ENCODE measurements at regions not wholly inside any gene's neighbourhood (a gene's known extent, or its start where the extent isn't known, plus 50 kb on each side); places are given as distances from the start of the nearest gene placed in this dataset.

GRCh38 chr5:100668511-100668910 is 133.3 kb downstream of the FAM174A start:
- TF ChIP-seq CTCF (conservative IDR thresholded peaks at IDR 0.05; ENCODE audit: low read depth in 2 of 2) (no peak), REST (IDR thresholded peaks at IDR 0.05; ENCODE audit: unreplicated experiment) (no peak), POLR2AphosphoS5 (IDR thresholded peaks at IDR 0.05; ENCODE audit: low read depth) (no peak), EZH2 (IDR thresholded peaks at IDR 0.05; ENCODE audit: low read depth, unreplicated experiment) (no peak)

Measured in GM23338 (cell line).